ENCODE measurements at regions not wholly inside any gene's neighbourhood (a gene's known extent, or its start where the extent isn't known, plus 50 kb on each side); places are given as distances from the start of the nearest gene placed in this dataset.

GRCh38 chr5:90071656-90072055, 337.9 kb downstream of the CETN3 start:
- Histone ChIP-seq H3K27ac (no peak overlapping the region), H3K4me3 (no peak overlapping the region), H3K27me3 (no peaks in the 10 kb centered on the region), H3K4me1 (no peaks in the 10 kb centered on the region), H3K36me3 (no peaks in the 10 kb centered on the region), H3K9me3 (no peaks in the 10 kb centered on the region)
- WGBS, result 87% methylated on average over 2 of the region's 2 CpGs
- TF ChIP-seq POLR2AphosphoS5 (IDR thresholded peaks at IDR 0.05) (no peak), POLR2A (IDR thresholded peaks at IDR 0.05) (no peak), EP300 (IDR thresholded peaks at IDR 0.05) (no peak)
- TF ChIP-seq, protein P1, sequence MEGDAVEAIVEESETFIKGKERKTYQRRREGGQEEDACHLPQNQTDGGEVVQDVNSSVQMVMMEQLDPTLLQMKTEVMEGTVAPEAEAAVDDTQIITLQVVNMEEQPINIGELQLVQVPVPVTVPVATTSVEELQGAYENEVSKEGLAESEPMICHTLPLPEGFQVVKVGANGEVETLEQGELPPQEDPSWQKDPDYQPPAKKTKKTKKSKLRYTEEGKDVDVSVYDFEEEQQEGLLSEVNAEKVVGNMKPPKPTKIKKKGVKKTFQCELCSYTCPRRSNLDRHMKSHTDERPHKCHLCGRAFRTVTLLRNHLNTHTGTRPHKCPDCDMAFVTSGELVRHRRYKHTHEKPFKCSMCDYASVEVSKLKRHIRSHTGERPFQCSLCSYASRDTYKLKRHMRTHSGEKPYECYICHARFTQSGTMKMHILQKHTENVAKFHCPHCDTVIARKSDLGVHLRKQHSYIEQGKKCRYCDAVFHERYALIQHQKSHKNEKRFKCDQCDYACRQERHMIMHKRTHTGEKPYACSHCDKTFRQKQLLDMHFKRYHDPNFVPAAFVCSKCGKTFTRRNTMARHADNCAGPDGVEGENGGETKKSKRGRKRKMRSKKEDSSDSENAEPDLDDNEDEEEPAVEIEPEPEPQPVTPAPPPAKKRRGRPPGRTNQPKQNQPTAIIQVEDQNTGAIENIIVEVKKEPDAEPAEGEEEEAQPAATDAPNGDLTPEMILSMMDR (IDR thresholded peaks at IDR 0.05), result no peak
- no peak for DNase-seq (ENCODE audit: low spot score in 2 of 2)

DNA sequence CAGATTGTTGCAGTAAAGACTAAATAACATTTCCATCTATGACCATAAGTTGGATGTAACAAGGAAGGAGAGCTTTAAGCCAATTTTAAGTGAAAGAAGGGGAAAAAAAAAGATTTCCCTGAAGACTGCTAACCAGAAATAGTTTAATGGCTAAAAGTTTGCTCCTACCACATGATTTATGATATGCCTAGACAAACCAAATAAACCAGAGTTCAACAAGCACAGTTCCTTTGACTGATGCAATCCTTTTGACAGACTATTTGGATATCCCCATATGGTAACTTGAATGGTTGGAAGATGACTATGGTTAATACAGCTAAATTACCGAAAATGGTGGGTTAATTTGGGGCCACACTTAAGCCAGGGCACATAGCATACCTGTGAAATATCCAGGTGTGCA, 338.5 kb downstream of the CETN3 start:
- no peak for TF ChIP-seq POLR2A (IDR thresholded peaks at IDR 0.05)
- no peak for TF ChIP-seq POLR2AphosphoS5 (IDR thresholded peaks at IDR 0.05)
- TF ChIP-seq, protein P1 (IDR thresholded peaks at IDR 0.05), result no peak
- no peak for TF ChIP-seq EP300 (IDR thresholded peaks at IDR 0.05)
- whole genome bisulfite sequencing, result 57% methylated on average over 1 of the region's 1 CpG

GRCh38 chr5:90066920-90067319, 342.6 kb downstream of the CETN3 start:
- Histone ChIP-seq H3K4me1 (no peaks in the 10 kb centered on the region), H3K27ac (no peak overlapping the region), H3K27me3 (no peaks in the 10 kb centered on the region), H3K9me3 (no peaks in the 10 kb centered on the region), H3K36me3 (no peaks in the 10 kb centered on the region), H3K4me3 (no peak overlapping the region)
- TF ChIP-seq POLR2A (IDR thresholded peaks at IDR 0.05) (no peak), POLR2AphosphoS5 (IDR thresholded peaks at IDR 0.05) (no peak), EP300 (IDR thresholded peaks at IDR 0.05) (no peak)
- TF ChIP-seq, protein P1 (IDR thresholded peaks at IDR 0.05), result no peak
- no peak for DNase-seq (ENCODE audit: low spot score in 2 of 2)
- WGBS, result 68% methylated on average over 2 of the region's 2 CpGs

More for the DNA sequence above, 338.5 kb downstream of the CETN3 start:
- Histone ChIP-seq H3K4me3 (no peak overlapping the region), H3K9me3 (no peaks in the 10 kb centered on the region), H3K27me3 (no peaks in the 10 kb centered on the region), H3K36me3 (no peaks in the 10 kb centered on the region), H3K27ac (no peak overlapping the region), H3K4me1 (no peaks in the 10 kb centered on the region)
- DNase-seq (ENCODE audit: low spot score in 2 of 2), result no peak

DNA sequence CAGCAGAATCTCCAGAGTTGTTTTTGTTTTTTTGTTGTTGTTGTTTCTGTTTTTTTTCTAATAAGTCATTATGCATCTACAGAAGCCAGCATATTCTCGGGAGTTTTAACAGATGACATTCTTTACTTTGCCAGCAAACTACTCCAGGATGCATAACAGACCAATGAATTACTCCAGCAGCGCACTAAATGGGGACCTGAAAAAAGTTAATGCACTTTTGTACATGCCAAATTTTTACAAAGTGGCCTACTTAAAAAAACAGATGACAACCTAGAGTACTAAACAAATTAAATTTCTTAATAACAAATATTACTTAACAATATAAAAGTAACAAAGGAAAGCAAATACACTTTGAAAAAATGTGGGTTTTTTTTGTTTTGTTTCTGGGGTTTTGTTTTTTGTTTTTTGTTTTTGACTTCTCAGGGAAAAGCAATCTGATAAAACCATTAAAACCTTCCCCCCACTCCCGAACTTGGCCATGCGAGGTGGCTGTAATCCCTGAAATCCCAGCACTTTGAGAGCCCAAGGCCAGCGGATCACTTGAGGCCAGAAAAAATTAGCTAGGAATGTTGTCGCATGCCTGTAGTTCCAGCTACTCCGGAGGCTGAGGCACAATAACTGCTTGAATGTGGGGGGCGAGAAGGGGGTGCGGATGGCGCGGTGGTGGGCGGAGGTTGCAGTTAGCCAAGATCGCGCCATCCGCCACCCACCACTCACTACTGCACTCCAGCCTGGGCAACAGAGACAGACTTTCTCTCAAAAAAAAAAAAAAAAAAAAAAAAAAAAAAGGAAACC, 352.4 kb downstream of the CETN3 start:
- DNase-seq (ENCODE audit: low spot score in 2 of 2), result no peak

DNA sequence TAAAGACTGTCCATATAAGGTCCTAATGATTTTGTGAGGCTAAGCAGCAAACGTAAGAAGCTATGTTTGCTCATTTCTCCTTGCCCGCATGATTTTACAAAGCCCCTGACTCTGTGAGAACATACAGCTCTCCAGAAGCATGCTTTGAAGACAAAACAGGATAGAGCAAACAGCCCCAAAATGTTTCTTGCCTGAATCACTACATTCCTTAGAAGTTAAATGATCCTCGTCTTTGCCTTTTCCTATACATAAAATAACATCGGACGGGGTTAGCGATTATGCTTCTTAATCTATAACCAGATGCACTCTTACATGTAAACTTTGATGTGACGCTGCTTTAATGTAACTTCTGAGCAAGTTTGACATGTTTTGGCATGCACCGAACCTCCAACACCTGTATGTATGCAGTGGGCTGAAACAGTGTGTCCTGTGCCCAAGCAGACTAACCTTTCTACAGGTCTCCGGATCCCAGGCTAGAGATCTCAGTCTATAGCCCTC, 353.7 kb downstream of the CETN3 start:
- no peaks in the 10 kb centered on the region for H3K4me1 ChIP-seq
- H3K4me3 ChIP-seq, result no peak overlapping the region
- H3K27ac ChIP-seq, result no peak overlapping the region
- no peak for DNase-seq (ENCODE audit: low spot score in 2 of 2)
- 52% methylated on average over 9 of the region's 9 CpGs for WGBS
- H3K9me3 ChIP-seq, result no peaks in the 10 kb centered on the region
- TF ChIP-seq POLR2AphosphoS5 (IDR thresholded peaks at IDR 0.05) (no peak), POLR2A (IDR thresholded peaks at IDR 0.05) (no peak), EP300 (IDR thresholded peaks at IDR 0.05) (no peak)
- TF ChIP-seq, protein P1 (IDR thresholded peaks at IDR 0.05), result no peak
- H3K27me3 ChIP-seq, result no peaks in the 10 kb centered on the region
- no peaks in the 10 kb centered on the region for H3K36me3 ChIP-seq

More for the DNA sequence above, 352.4 kb downstream of the CETN3 start:
- H3K27ac ChIP-seq, result no peak overlapping the region
- H3K9me3 ChIP-seq, result no peaks in the 10 kb centered on the region
- no peaks in the 10 kb centered on the region for H3K27me3 ChIP-seq
- no peak overlapping the region for H3K4me3 ChIP-seq
- no peaks in the 10 kb centered on the region for H3K4me1 ChIP-seq
- whole genome bisulfite sequencing, result 66% methylated on average over 15 of the region's 15 CpGs
- TF ChIP-seq POLR2AphosphoS5 (IDR thresholded peaks at IDR 0.05), result no peak
- no peak for TF ChIP-seq EP300 (IDR thresholded peaks at IDR 0.05)
- TF ChIP-seq POLR2A (IDR thresholded peaks at IDR 0.05), result no peak
- TF ChIP-seq, protein P1 (IDR thresholded peaks at IDR 0.05), result no peak
- H3K36me3 ChIP-seq, result no peaks in the 10 kb centered on the region
